GM12875 (cell line): ENCODE measurements at regions not wholly inside any gene's neighbourhood (a gene's known extent, or its start where the extent isn't known, plus 50 kb on each side); places are given as distances from the start of the nearest gene placed in this dataset.

ENCODE experiments used
- H3K4me3 ChIP-seq: one replicate; pipeline ENCODE4 v1.5.1; 2011; ENCODE audit warnings: low read depth, low read length, control low read depth
- CTCF ChIP-seq: IDR thresholded peaks from 2 replicates; pipeline ENCODE4 v1.5.1; 2011; ENCODE audit warnings: low read depth, mild to moderate bottlenecking, control low read depth, inconsistent platforms, low read length, moderate library complexity, borderline replicate concordance; ENCODE audit not compliant: insufficient read depth

GRCh38 chr20:47995661-47996060 is 210.4 kb upstream of the SULF2 start:
- no peak for TF ChIP-seq CTCF
- no peak overlapping the region for H3K4me3 ChIP-seq

GRCh38 chr20:47993817-47994216 is 208.5 kb upstream of the SULF2 start:
- TF ChIP-seq CTCF = no peak
- H3K4me3 ChIP-seq = no peak overlapping the region

- no peak overlapping the region for H3K4me3 ChIP-seq
- TF ChIP-seq CTCF = no peak
Measured at GRCh38 chr20:47993035-47993755, 207.9 kb upstream of the SULF2 start.

DNA sequence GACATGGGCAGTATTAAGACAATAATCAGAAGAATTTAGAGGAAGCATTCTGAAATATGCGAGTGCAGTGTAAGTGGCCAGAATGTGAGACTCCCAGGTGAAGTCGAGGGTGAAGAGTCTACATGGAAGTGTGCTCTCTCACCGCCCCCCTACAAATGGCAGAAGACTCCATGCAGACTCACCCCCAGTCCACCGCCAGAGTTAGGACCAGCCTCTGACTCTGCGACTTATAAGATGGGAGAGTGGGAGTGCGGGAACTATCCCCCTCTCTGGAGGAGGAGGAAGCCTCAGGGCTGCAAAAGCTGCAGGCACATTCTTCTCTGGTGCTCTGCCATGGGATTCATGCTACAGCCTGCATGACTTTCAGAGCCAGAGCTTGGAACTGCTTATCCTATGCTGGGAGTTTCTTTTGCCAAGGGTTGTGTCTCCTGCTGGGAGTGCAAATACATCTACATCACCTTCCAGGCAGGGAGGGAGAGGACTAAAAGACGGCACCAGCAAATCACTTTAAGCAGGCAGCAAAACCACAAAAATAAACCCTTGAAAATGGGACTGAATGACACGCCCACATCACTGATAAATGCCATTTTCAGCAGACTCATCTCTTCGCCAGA is 206.7 kb upstream of the SULF2 start:
- no peak overlapping the region for H3K4me3 ChIP-seq
- no peak for TF ChIP-seq CTCF

- no peak overlapping the region for H3K4me3 ChIP-seq
- TF ChIP-seq CTCF = no peak
Measured at GRCh38 chr20:47990507-47991150, 205.3 kb upstream of the SULF2 start.

DNA sequence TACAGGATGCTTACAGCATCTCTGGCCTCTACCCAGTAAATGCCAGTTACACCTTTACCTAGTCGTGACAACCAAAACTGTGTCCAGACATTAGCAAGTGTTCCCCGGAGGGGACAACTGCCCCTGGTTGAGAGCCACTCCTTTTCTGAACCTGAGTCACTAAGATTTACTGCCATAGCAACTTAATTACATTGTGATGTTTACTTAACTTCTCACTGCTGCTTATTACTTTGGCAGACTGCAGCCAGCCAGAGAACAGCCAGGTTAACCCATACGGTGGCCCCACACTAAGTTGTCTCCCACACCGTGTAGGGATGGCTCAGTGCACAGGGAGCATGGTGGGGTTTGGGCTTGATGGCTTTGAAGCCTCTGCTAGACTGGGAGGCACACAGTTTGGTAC is 204.7 kb upstream of the SULF2 start:
- TF ChIP-seq CTCF = no peak
- no peak overlapping the region for H3K4me3 ChIP-seq

- no peak for TF ChIP-seq CTCF
- H3K4me3 ChIP-seq = no peak overlapping the region
Measured at GRCh38 chr20:47988676-47989075, 203.4 kb upstream of the SULF2 start.
